Gastrocnemius medialis (tissue), 4 donors: ENCODE measurements at regions not wholly inside any gene's neighbourhood (a gene's known extent, or its start where the extent isn't known, plus 50 kb on each side); places are given as distances from the start of the nearest gene placed in this dataset.

Source experiments
- ATAC-seq, 2 donors: fragments of 150-250 bp; one replicate each; pipeline ENCODE4 v1.9.1; 2016
- DNase-seq, 2 donors: peaks; one replicate each; pipeline ENCODE4 v3.0.0-alpha.2; 2019
- H3K27ac ChIP-seq, 4 donors: fragments of 200-600 bp; sonication (generic); 1 replicate in 1 of 4; 2 replicates in 3 of 4; pipeline ENCODE4 v1.5.1; 2016 to 2018; ENCODE audit warnings: mild to moderate bottlenecking in 2 of 4, moderate library complexity in 1 of 4
- H3K27me3 ChIP-seq, 3 donors: fragments of 200-600 bp; sonication (generic) in 2 of 3; 1 replicate in 1 of 3; 2 replicates in 2 of 3; pipeline versions ENCODE4 v1.5.1 to v1.6.0; 2016 to 2019; ENCODE audit warnings: mild to moderate bottlenecking in 1 of 3, moderate library complexity in 1 of 3
- H3K36me3 ChIP-seq, 2 donors: fragments of 200-600 bp; sonication (generic) in 1 of 2; one replicate each; pipeline ENCODE4 v1.5.1; 2017 to 2018
- H3K4me1 ChIP-seq, 2 donors: fragments of 200-600 bp; sonication (generic) in 1 of 2; one replicate each; pipeline ENCODE4 v1.5.1; 2016 to 2017; ENCODE audit warnings: mild to moderate bottlenecking in 2 of 2
- H3K4me3 ChIP-seq, 4 donors: fragments of 200-600 bp; sonication (generic) in 3 of 4; 1 replicate in 1 of 4; 2 replicates in 3 of 4; pipeline ENCODE4 v1.5.1; 2016 to 2019; ENCODE audit warnings: mild to moderate bottlenecking in 2 of 4
- H3K9me3 ChIP-seq, 3 donors: fragments of 200-600 bp; sonication (generic) in 2 of 3; 1 replicate in 1 of 3; 2 replicates in 2 of 3; pipeline ENCODE4 v1.5.1; 2016 to 2019
- CTCF ChIP-seq, 5 experiments: fragments of 450-650 bp in 3 of 5; fragments of 200-600 bp in 2 of 5; sonication (generic) in 2 of 5; IDR thresholded peaks in 4 of 5; conservative IDR thresholded peaks in 1 of 5; 1 replicate in 4 of 5; 2 replicates in 1 of 5; pipeline ENCODE4 v1.5.1; 2016 to 2019; ENCODE audit warnings: antibody characterized with exemption in 5 of 5, mild to moderate bottlenecking in 3 of 5, moderate library complexity in 3 of 5
- POLR2A ChIP-seq, 2 donors: fragments of 450-650 bp; IDR thresholded peaks; one replicate each; pipeline ENCODE4 v1.6.1; 2017; ENCODE audit warnings: antibody characterized with exemption in 2 of 2, mild to moderate bottlenecking in 2 of 2, moderate library complexity in 2 of 2
- in situ Hi-C, 4 donors: fragments of 200-750 bp; cut with MboI; loops; one replicate each; pipeline versions ENCODE4 v1.15.0 to v1.8.0; 2017; ENCODE audit warnings: low sequenced_read_pairs in 4 of 4
- intact Hi-C: fragments of 100-400 bp; cut with DNase I; formaldehyde crosslinking; loops from one replicate; pipeline ENCODE4 v1.15.1; 2023; ENCODE audit warnings: low total_unique reads

GRCh38 chr7:17244786-17245185, 53.7 kb upstream of the AHR start:
- TF ChIP-seq CTCF (IDR thresholded peaks at IDR 0.05 in 4 of 5, conservative IDR thresholded peaks at IDR 0.05 in 1 of 5) (no peak), POLR2A (IDR thresholded peaks at IDR 0.05) (no peak)
- Histone ChIP-seq H3K36me3 (no peaks in the 10 kb centered on the region), H3K9me3 (no peaks in the 10 kb centered on the region), H3K4me1 (no peaks in the 10 kb centered on the region), H3K27me3 (no peaks in the 10 kb centered on the region), H3K4me3 (no peak overlapping the region), H3K27ac (no peak overlapping the region)
- ATAC-seq (no peak), DNase-seq (no peak)
- in situ Hi-C loops, result no loop called here
- intact Hi-C loops, result no loop called here

GRCh38 chr7:17247357-17247756, 51.1 kb upstream of the AHR start:
- DNase-seq, result no peak

GRCh38 chr7:17248527-17248926, 49.9 kb upstream of the AHR start:
- DNase-seq (no peak), ATAC-seq (no peak)
- intact Hi-C loops (no loop called here), in situ Hi-C loops (no loop called here)
- Histone ChIP-seq H3K9me3 (no peaks in the 10 kb centered on the region), H3K27ac (no peak overlapping the region), H3K4me3 (no peak overlapping the region), H3K36me3 (no peaks in the 10 kb centered on the region), H3K27me3 (no peaks in the 10 kb centered on the region), H3K4me1 (no peaks in the 10 kb centered on the region)
- TF ChIP-seq CTCF (IDR thresholded peaks at IDR 0.05 in 4 of 5, conservative IDR thresholded peaks at IDR 0.05 in 1 of 5) (no peak), POLR2A (IDR thresholded peaks at IDR 0.05) (no peak)

More at GRCh38 chr7:17247357-17247756, 51.1 kb upstream of the AHR start:
- H3K36me3 ChIP-seq, result no peaks in the 10 kb centered on the region
- H3K4me1 ChIP-seq, result no peaks in the 10 kb centered on the region
- no peaks in the 10 kb centered on the region for H3K9me3 ChIP-seq
- no peak overlapping the region for H3K27ac ChIP-seq
- ATAC-seq, result no peak
- no peak overlapping the region for H3K4me3 ChIP-seq
- in situ Hi-C loops, result no loop called here
- intact Hi-C loops, result no loop called here
- TF ChIP-seq POLR2A (IDR thresholded peaks at IDR 0.05), result no peak
- no peak for TF ChIP-seq CTCF (IDR thresholded peaks at IDR 0.05 in 4 of 5, conservative IDR thresholded peaks at IDR 0.05 in 1 of 5)
- no peaks in the 10 kb centered on the region for H3K27me3 ChIP-seq
